Nephron (organoid): ENCODE measurements at regions not wholly inside any gene's neighbourhood (a gene's known extent, or its start where the extent isn't known, plus 50 kb on each side); places are given as distances from the start of the nearest gene placed in this dataset.

Experiments used
- H3K27ac Mint-ChIP-seq, 3 experiments: 2 replicates each; pipeline ENCODE4 v1.8.0; 2020; ENCODE audit warnings: mixed read lengths in 3 of 3, mild to moderate bottlenecking in 2 of 3, moderate library complexity in 1 of 3
- H3K27me3 Mint-ChIP-seq: 2 replicates; pipeline ENCODE4 v1.8.0; 2021; ENCODE audit warnings: low read depth, mild to moderate bottlenecking, moderate library complexity, mixed read lengths
- H3K36me3 Mint-ChIP-seq: 2 replicates; pipeline ENCODE4 v1.8.0; 2020; ENCODE audit warnings: low read depth, mixed read lengths
- H3K4me1 Mint-ChIP-seq: 2 replicates; pipeline ENCODE4 v1.8.0; 2020; ENCODE audit warnings: mixed read lengths
- H3K4me3 Mint-ChIP-seq, 3 experiments: 2 replicates each; pipeline ENCODE4 v1.8.0; 2020; ENCODE audit warnings: mild to moderate bottlenecking in 3 of 3, mixed read lengths in 3 of 3, moderate library complexity in 2 of 3
- H3K9me3 Mint-ChIP-seq: 2 replicates; pipeline ENCODE4 v1.8.0; 2020; ENCODE audit warnings: mixed read lengths
- TF ChIP-seq, protein P1 (sequence below), 3 experiments: fragments of 200-600 bp; sonication (generic); IDR thresholded peaks; one replicate each; pipeline ENCODE4 v1.5.0; 2021; ENCODE audit warnings: antibody characterized with exemption in 3 of 3; ENCODE audit not compliant: unreplicated experiment in 3 of 3

- H3K9me3 Mint-ChIP-seq, result peaks cover 2% of the 10 kb centered on the region
- no peaks in the 10 kb centered on the region for H3K36me3 Mint-ChIP-seq
- peaks cover 8% of the 10 kb centered on the region for H3K27me3 Mint-ChIP-seq
- H3K27ac Mint-ChIP-seq, result no peak overlapping the region
- TF ChIP-seq, protein P1, sequence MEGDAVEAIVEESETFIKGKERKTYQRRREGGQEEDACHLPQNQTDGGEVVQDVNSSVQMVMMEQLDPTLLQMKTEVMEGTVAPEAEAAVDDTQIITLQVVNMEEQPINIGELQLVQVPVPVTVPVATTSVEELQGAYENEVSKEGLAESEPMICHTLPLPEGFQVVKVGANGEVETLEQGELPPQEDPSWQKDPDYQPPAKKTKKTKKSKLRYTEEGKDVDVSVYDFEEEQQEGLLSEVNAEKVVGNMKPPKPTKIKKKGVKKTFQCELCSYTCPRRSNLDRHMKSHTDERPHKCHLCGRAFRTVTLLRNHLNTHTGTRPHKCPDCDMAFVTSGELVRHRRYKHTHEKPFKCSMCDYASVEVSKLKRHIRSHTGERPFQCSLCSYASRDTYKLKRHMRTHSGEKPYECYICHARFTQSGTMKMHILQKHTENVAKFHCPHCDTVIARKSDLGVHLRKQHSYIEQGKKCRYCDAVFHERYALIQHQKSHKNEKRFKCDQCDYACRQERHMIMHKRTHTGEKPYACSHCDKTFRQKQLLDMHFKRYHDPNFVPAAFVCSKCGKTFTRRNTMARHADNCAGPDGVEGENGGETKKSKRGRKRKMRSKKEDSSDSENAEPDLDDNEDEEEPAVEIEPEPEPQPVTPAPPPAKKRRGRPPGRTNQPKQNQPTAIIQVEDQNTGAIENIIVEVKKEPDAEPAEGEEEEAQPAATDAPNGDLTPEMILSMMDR (IDR thresholded peaks at IDR 0.05; ENCODE audit: unreplicated experiment in 3 of 3), result no peak
- no peaks in the 10 kb centered on the region for H3K4me1 Mint-ChIP-seq
- no peak overlapping the region for H3K4me3 Mint-ChIP-seq
Measured at GRCh38 chr14:97602438-97603117, 805.4 kb downstream of the VRK1 start.

DNA sequence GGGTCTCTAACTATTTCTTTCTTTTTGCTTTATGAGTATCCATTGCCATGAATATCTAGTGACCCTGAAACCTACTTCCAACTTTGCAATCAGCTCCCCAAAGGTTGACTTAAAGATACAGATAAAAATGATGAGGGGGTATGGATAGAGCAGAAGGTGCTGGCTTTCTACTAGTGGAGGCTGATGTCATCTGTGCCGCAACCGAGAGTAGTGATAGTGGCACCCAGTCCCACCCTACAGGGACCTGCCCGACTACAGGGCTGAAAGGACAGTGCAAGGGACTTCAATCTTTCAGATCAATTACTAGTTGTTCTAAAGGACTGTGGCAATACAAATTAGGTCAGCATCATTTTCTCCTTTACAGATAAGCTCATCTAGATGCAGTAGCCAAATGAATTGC lies 806.0 kb downstream of the VRK1 start:
- Mint-ChIP-seq H3K27ac (no peak overlapping the region), H3K9me3 (peaks cover 2% of the 10 kb centered on the region), H3K27me3 (peaks cover 10% of the 10 kb centered on the region), H3K36me3 (no peaks in the 10 kb centered on the region), H3K4me1 (no peaks in the 10 kb centered on the region), H3K4me3 (no peak overlapping the region)
- TF ChIP-seq, protein P1 (IDR thresholded peaks at IDR 0.05; ENCODE audit: unreplicated experiment in 3 of 3), result no peak

- Mint-ChIP-seq H3K27me3 (peaks cover 16% of the 10 kb centered on the region), H3K4me1 (no peaks in the 10 kb centered on the region), H3K9me3 (peaks cover 2% of the 10 kb centered on the region), H3K27ac (no peak overlapping the region), H3K4me3 (no peak overlapping the region), H3K36me3 (no peaks in the 10 kb centered on the region)
- TF ChIP-seq, protein P1 (IDR thresholded peaks at IDR 0.05; ENCODE audit: unreplicated experiment in 3 of 3), result no peak
Measured at GRCh38 chr14:97604731-97605130, 807.5 kb downstream of the VRK1 start.

DNA sequence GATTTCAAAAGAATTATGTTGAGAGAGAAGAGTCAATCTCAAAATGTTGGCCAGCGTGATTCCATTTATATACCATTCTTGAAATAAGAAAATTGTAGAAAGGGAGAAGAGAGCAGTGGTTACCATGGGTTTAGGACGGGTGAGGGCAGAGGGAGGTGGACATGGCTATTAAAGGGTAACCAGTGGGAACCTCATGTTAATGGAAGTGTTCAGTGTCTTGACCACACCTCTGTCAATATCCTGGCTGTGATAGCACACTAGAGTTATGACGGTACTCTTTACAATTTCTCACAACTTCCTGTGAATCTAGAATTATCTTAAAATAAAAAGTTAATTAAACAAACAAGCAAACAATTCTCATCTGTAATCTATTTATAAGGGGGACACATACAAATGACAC lies 821.2 kb downstream of the VRK1 start:
- no peaks in the 10 kb centered on the region for H3K4me1 Mint-ChIP-seq
- H3K27ac Mint-ChIP-seq, result no peak overlapping the region
- TF ChIP-seq, protein P1 (IDR thresholded peaks at IDR 0.05; ENCODE audit: unreplicated experiment in 3 of 3), result no peak
- peaks cover 16% of the 10 kb centered on the region for H3K9me3 Mint-ChIP-seq
- H3K4me3 Mint-ChIP-seq, result no peak overlapping the region
- no peaks in the 10 kb centered on the region for H3K27me3 Mint-ChIP-seq
- no peaks in the 10 kb centered on the region for H3K36me3 Mint-ChIP-seq

DNA sequence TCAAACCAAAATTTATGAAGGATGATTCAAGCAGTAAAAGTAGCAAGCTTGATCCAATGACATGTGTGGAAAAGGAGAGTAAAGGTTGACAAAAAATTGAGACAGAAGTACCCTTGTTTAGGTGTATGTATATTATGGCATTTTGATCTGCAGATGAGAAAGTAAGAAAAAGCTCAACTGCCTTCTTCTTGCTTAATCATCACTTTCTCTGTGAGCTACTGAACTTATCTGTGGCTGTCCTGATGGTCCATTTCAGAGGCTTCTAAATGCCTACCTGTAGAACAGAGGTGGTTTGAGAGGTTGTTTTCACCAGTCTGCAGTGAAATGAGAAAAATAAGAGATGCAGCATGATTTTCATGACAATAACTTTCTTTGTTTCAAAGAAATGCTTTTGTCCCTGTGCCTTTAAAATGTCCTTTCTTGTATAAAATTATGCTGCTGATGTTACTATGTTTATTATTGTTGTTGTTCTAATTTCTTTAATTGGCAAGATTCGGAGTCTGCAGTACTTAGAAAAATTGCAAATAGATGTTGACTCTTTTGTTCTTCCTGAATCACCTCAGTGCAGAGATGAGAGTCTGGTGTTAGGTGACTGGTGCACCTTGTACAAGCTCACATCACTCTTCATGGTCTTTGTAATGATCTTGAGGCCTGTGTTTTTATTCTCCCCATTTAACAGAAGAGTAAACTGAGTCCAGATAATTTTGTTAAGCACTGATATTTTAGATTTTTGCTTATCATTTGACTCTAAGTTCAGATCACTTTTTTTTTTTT lies 821.9 kb downstream of the VRK1 start:
- Mint-ChIP-seq H3K4me3 (no peak overlapping the region), H3K4me1 (no peaks in the 10 kb centered on the region), H3K27me3 (no peaks in the 10 kb centered on the region), H3K27ac (no peak overlapping the region), H3K36me3 (no peaks in the 10 kb centered on the region), H3K9me3 (peaks cover 12% of the 10 kb centered on the region)
- TF ChIP-seq, protein P1 (IDR thresholded peaks at IDR 0.05; ENCODE audit: unreplicated experiment in 3 of 3), result no peak
